CD4-positive, alpha-beta memory T cell (primary cell): ENCODE measurements at regions not wholly inside any gene's neighbourhood (a gene's known extent, or its start where the extent isn't known, plus 50 kb on each side); places are given as distances from the start of the nearest gene placed in this dataset.

ENCODE experiments used
- CTCF ChIA-PET: fragments of 350-600 bp; sonication (Branson Sonifier 250); formaldehyde crosslinking; loops from one replicate; lab custom pipeline; 2021; ENCODE audit warnings: inconsistent platforms; ENCODE audit not compliant: partially characterized antibody; lab: Charles Lee
- POLR2A ChIA-PET: fragments of 350-600 bp; sonication (Branson Sonifier 250); formaldehyde crosslinking; loops from one replicate; lab custom pipeline; 2021; ENCODE audit not compliant: partially characterized antibody; lab: Charles Lee
- DNase-seq, 5 donors: peaks; one replicate each; pipeline versions ENCODE4 v3.0.0 to v3.0.0-alpha.2; 2020 to 2022; ENCODE audit warnings: mixed read lengths in 1 of 5
- H3K27ac ChIP-seq: one replicate; pipeline ENCODE4 v1.7.0; 2013; ENCODE audit warnings: low read depth, low read length
- H3K27me3 ChIP-seq: 2 replicates; pipeline ENCODE4 v1.7.0; 2013; ENCODE audit warnings: mild to moderate bottlenecking, low read length, moderate library complexity; ENCODE audit not compliant: insufficient read depth
- H3K36me3 ChIP-seq: 2 replicates; pipeline ENCODE4 v1.7.0; 2013; ENCODE audit warnings: mild to moderate bottlenecking, low read length, moderate library complexity; ENCODE audit not compliant: insufficient read depth
- H3K4me1 ChIP-seq: 2 replicates; pipeline ENCODE4 v1.7.0; 2013; ENCODE audit warnings: mild to moderate bottlenecking, low read length, moderate library complexity; ENCODE audit not compliant: insufficient read depth
- H3K4me3 ChIP-seq, 2 donors: one replicate each; pipeline ENCODE4 v1.7.0; 2013; ENCODE audit warnings: low read length in 2 of 2, mild to moderate bottlenecking in 1 of 2
- H3K9me3 ChIP-seq, 2 donors: one replicate each; pipeline ENCODE4 v1.7.0; 2013; ENCODE audit warnings: low read length in 2 of 2, control low read depth in 1 of 2; ENCODE audit not compliant: control insufficient read depth in 1 of 2
- H3K27ac Mint-ChIP-seq, 7 donors: one replicate each; pipeline ENCODE4 v1.8.0; 2020 to 2021; ENCODE audit warnings: mixed read lengths in 7 of 7, mild to moderate bottlenecking in 6 of 7, inconsistent platforms in 3 of 7, moderate library complexity in 3 of 7
- H3K27me3 Mint-ChIP-seq, 2 donors: one replicate each; pipeline ENCODE4 v1.8.0; 2020 to 2021; ENCODE audit warnings: mixed read lengths in 2 of 2
- H3K36me3 Mint-ChIP-seq, 2 donors: one replicate each; pipeline ENCODE4 v1.8.0; 2020 to 2021; ENCODE audit warnings: mixed read lengths in 2 of 2, inconsistent platforms in 1 of 2, mild to moderate bottlenecking in 1 of 2
- H3K4me1 Mint-ChIP-seq, 4 donors: one replicate each; pipeline ENCODE4 v1.8.0; 2020 to 2021; ENCODE audit warnings: mixed read lengths in 4 of 4, mild to moderate bottlenecking in 1 of 4
- H3K4me3 Mint-ChIP-seq, 8 donors: one replicate each; pipeline ENCODE4 v1.8.0; 2020 to 2021; ENCODE audit warnings: mixed read lengths in 8 of 8, mild to moderate bottlenecking in 7 of 8, moderate library complexity in 6 of 8, inconsistent platforms in 3 of 8
- H3K9me3 Mint-ChIP-seq, 8 donors: one replicate each; pipeline ENCODE4 v1.8.0; 2020 to 2021; ENCODE audit warnings: mixed read lengths in 8 of 8, mild to moderate bottlenecking in 5 of 8, inconsistent platforms in 3 of 8, moderate library complexity in 1 of 8
- intact Hi-C: fragments of 100-400 bp; cut with micrococcal nuclease; formaldehyde crosslinking; loops from one replicate; pipeline ENCODE4 v1.15.1; 2023

GRCh38 chr1:117782056-117782455 is 147.4 kb downstream of the GDAP2 start:
- Mint-ChIP-seq H3K4me1 (peaks cover 7 to 17% (median 9%) of the 10 kb centered on the region in 4 donors), H3K4me3 (no peak overlapping the region), H3K9me3 (peaks cover 0 to 2% (median 0%) of the 10 kb centered on the region in 8 donors), H3K27ac (no peak overlapping the region), H3K27me3 (peaks cover 0 to 8% of the 10 kb centered on the region in 2 donors), H3K36me3 (no peaks in the 10 kb centered on the region)
- H3K4me3 ChIP-seq, result no peak overlapping the region
- H3K4me1 ChIP-seq, result no peaks in the 10 kb centered on the region
- H3K27me3 ChIP-seq, result no peaks in the 10 kb centered on the region
- no peak for DNase-seq
- intact Hi-C loops, result no loop called here
- ChIA-PET CTCF (no interaction called here), POLR2A (no interaction called here)
- H3K27ac ChIP-seq, result no peak overlapping the region
- no peaks in the 10 kb centered on the region for H3K36me3 ChIP-seq
- H3K9me3 ChIP-seq, result no peaks in the 10 kb centered on the region

DNA sequence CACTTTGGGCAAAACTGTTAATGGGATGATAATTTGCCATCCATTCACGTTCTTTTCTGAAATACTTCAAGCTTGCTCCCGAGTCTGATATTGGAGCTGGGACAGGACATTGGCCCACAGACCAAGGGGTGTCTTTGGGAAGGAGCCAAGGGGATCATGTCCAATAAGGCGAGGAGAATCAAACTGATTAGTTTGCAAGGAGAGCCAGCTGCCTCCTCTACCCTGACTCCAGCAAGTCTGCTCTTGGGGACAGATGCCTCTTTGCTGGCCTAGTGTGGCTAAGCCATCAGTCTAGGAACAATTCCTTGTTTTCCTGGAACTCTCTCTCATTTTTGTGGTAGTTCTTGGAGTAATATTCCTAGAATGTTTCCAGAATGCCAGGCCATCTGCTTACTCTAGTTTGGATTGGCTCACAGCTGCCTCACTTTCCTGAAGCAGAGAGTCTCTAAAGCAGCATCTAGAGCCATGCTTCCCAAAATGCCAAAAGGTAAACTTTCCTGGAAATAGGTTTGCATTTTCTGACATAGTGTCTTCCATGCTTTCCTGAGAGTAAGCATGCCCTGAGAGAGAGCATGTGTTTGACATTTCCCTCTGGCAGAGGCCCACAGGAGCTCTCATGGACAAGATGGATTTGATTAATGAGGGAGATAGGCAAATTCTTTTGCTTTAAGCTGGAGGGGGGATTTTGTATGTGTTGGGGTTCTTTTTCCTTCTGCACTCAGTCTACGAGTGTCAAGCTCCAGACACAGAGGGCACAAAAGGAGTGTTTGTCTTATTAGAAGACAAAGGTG is 145.6 kb downstream of the GDAP2 start:
- Mint-ChIP-seq H3K4me3 (peak overlapping the region in 4 of 8 donors; percentile 22 to 52 (median 36)), H3K27ac (peak overlapping the region in 1 of 7 donors; percentile 19), H3K27me3 (peaks cover 0 to 10% of the 10 kb centered on the region in 2 donors), H3K4me1 (peaks cover 7 to 17% (median 9%) of the 10 kb centered on the region in 4 donors), H3K36me3 (no peaks in the 10 kb centered on the region), H3K9me3 (peaks cover 0 to 2% (median 0%) of the 10 kb centered on the region in 8 donors)
- H3K27ac ChIP-seq, result no peak overlapping the region
- POLR2A ChIA-PET, result no interaction called here
- no peak for DNase-seq
- intact Hi-C loops, result no loop called here
- no peak overlapping the region for H3K4me3 ChIP-seq
- no peaks in the 10 kb centered on the region for H3K36me3 ChIP-seq
- H3K9me3 ChIP-seq, result no peaks in the 10 kb centered on the region
- CTCF ChIA-PET, result no interaction called here
- no peaks in the 10 kb centered on the region for H3K27me3 ChIP-seq
- no peaks in the 10 kb centered on the region for H3K4me1 ChIP-seq

DNA sequence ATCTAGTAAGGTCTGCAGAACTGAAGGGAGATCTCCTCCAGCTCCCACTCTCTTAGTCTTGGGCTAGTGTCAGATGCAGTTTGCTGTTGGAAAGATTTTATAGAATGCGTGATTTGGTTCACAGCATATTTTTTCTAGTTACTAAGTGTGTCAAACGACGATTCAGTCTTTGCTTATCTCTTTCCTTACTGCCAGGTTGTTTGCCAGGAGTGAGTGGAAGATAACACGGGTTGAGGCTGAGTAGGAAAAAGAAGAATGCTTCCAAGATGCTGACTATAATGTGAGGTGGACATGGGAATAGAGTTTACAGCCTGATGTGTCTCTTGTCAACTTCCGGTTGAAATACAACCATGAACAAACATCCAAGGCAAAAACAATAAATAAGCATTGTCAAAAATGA is 141.4 kb downstream of the GDAP2 start:
- Mint-ChIP-seq H3K4me1 (peaks cover 7 to 17% (median 9%) of the 10 kb centered on the region in 4 donors), H3K4me3 (no peak overlapping the region), H3K27ac (no peak overlapping the region), H3K36me3 (no peaks in the 10 kb centered on the region), H3K9me3 (peaks cover 0 to 8% (median 0%) of the 10 kb centered on the region in 8 donors), H3K27me3 (peaks cover 9 to 13% of the 10 kb centered on the region in 2 donors)
- intact Hi-C loops, result no loop called here
- Histone ChIP-seq H3K27ac (no peak overlapping the region), H3K4me3 (no peak overlapping the region), H3K9me3 (no peaks in the 10 kb centered on the region), H3K4me1 (no peaks in the 10 kb centered on the region), H3K36me3 (no peaks in the 10 kb centered on the region), H3K27me3 (no peaks in the 10 kb centered on the region)
- POLR2A ChIA-PET, result no interaction called here
- CTCF ChIA-PET, result no interaction called here
- no peak for DNase-seq

- Histone ChIP-seq H3K27me3 (no peaks in the 10 kb centered on the region), H3K36me3 (no peaks in the 10 kb centered on the region), H3K9me3 (no peaks in the 10 kb centered on the region), H3K4me1 (no peaks in the 10 kb centered on the region), H3K4me3 (no peak overlapping the region), H3K27ac (no peak overlapping the region)
- CTCF ChIA-PET, result no interaction called here
- intact Hi-C loops, result no loop called here
- no peaks in the 10 kb centered on the region for H3K36me3 Mint-ChIP-seq
- H3K9me3 Mint-ChIP-seq, result peaks cover 0 to 7% (median 0%) of the 10 kb centered on the region in 8 donors
- POLR2A ChIA-PET, result no interaction called here
- H3K27ac Mint-ChIP-seq, result no peak overlapping the region
- H3K27me3 Mint-ChIP-seq, result peaks cover 6 to 16% of the 10 kb centered on the region in 2 donors
- no peak for DNase-seq
- no peak overlapping the region for H3K4me3 Mint-ChIP-seq
- H3K4me1 Mint-ChIP-seq, result no peaks in the 10 kb centered on the region
Measured at GRCh38 chr1:117793413-117793812, 136.0 kb downstream of the GDAP2 start.

- Histone ChIP-seq H3K4me3 (no peak overlapping the region), H3K27me3 (no peaks in the 10 kb centered on the region), H3K27ac (no peak overlapping the region), H3K36me3 (no peaks in the 10 kb centered on the region), H3K4me1 (no peaks in the 10 kb centered on the region), H3K9me3 (no peaks in the 10 kb centered on the region)
- ChIA-PET CTCF (no interaction called here), POLR2A (no interaction called here)
- Mint-ChIP-seq H3K4me1 (no peaks in the 10 kb centered on the region), H3K9me3 (peaks cover 0 to 7% (median 0%) of the 10 kb centered on the region in 8 donors), H3K27me3 (peaks cover 8 to 18% of the 10 kb centered on the region in 2 donors), H3K4me3 (no peak overlapping the region), H3K36me3 (no peaks in the 10 kb centered on the region), H3K27ac (no peak overlapping the region)
- intact Hi-C loops, result no loop called here
- DNase-seq, result no peak
Measured at GRCh38 chr1:117794073-117794472, 135.3 kb downstream of the GDAP2 start.

GRCh38 chr1:117795190-117795589 is 134.2 kb downstream of the GDAP2 start:
- intact Hi-C loops, result no loop called here
- no peak overlapping the region for H3K4me3 Mint-ChIP-seq
- H3K9me3 Mint-ChIP-seq, result peaks cover 0 to 7% (median 0%) of the 10 kb centered on the region in 8 donors
- ChIA-PET CTCF (no interaction called here), POLR2A (no interaction called here)
- no peaks in the 10 kb centered on the region for H3K9me3 ChIP-seq
- no peaks in the 10 kb centered on the region for H3K4me1 ChIP-seq
- H3K36me3 Mint-ChIP-seq, result no peaks in the 10 kb centered on the region
- H3K27me3 ChIP-seq, result no peaks in the 10 kb centered on the region
- H3K4me3 ChIP-seq, result no peak overlapping the region
- H3K27me3 Mint-ChIP-seq, result peaks cover 13 to 23% of the 10 kb centered on the region in 2 donors
- no peak for DNase-seq
- no peaks in the 10 kb centered on the region for H3K36me3 ChIP-seq
- H3K27ac ChIP-seq, result no peak overlapping the region
- no peak overlapping the region for H3K27ac Mint-ChIP-seq
- H3K4me1 Mint-ChIP-seq, result no peaks in the 10 kb centered on the region

GRCh38 chr1:117795792-117796191 is 133.6 kb downstream of the GDAP2 start:
- Mint-ChIP-seq H3K27me3 (peaks cover 13 to 23% of the 10 kb centered on the region in 2 donors), H3K4me1 (no peaks in the 10 kb centered on the region), H3K4me3 (no peak overlapping the region), H3K27ac (no peak overlapping the region), H3K9me3 (peaks cover 0 to 12% (median 0%) of the 10 kb centered on the region in 8 donors), H3K36me3 (no peaks in the 10 kb centered on the region)
- no peak for DNase-seq
- Histone ChIP-seq H3K4me3 (no peak overlapping the region), H3K27ac (no peak overlapping the region), H3K27me3 (no peaks in the 10 kb centered on the region), H3K9me3 (no peaks in the 10 kb centered on the region), H3K36me3 (no peaks in the 10 kb centered on the region), H3K4me1 (no peaks in the 10 kb centered on the region)
- POLR2A ChIA-PET, result no interaction called here
- intact Hi-C loops, result no loop called here
- CTCF ChIA-PET, result no interaction called here
